ENCODE measurements at regions not wholly inside any gene's neighbourhood (a gene's known extent, or its start where the extent isn't known, plus 50 kb on each side); places are given as distances from the start of the nearest gene placed in this dataset.

- TF ChIP-seq CENPT (CRISPR knock-in tag; IDR thresholded peaks at IDR 0.05; ENCODE audit: low read depth) = no peak
- no peak for TF ChIP-seq ZBTB2 (CRISPR knock-in tag; IDR thresholded peaks at IDR 0.05; ENCODE audit: low read depth)
- TF ChIP-seq ZEB1 (IDR thresholded peaks at IDR 0.05; ENCODE audit: insufficient replicate concordance, low read depth) = no peak
- no peak for TF ChIP-seq SIN3B (IDR thresholded peaks at IDR 0.05; ENCODE audit: low read length)
Measured at GRCh38 chrX:117765211-117765610, 351.4 kb downstream of the KLHL13 start (continued).

GRCh38 chrX:117752745-117753144 lies 363.9 kb downstream of the KLHL13 start:
- no peak for TF ChIP-seq ZNF570 (CRISPR knock-in tag; IDR thresholded peaks at IDR 0.05; ENCODE audit: borderline replicate concordance)
- TF ChIP-seq, protein P1, sequence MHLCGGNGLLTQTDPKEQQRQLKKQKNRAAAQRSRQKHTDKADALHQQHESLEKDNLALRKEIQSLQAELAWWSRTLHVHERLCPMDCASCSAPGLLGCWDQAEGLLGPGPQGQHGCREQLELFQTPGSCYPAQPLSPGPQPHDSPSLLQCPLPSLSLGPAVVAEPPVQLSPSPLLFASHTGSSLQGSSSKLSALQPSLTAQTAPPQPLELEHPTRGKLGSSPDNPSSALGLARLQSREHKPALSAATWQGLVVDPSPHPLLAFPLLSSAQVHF (CRISPR knock-in tag; IDR thresholded peaks at IDR 0.05) = no peak
- TF ChIP-seq TARDBP (CRISPR knock-in tag; IDR thresholded peaks at IDR 0.05) = no peak
- no peak for TF ChIP-seq ZSCAN22 (CRISPR knock-in tag; IDR thresholded peaks at IDR 0.05)
- no peak for TF ChIP-seq ARNT (IDR thresholded peaks at IDR 0.05)
- TF ChIP-seq ZNF773 (CRISPR knock-in tag; IDR thresholded peaks at IDR 0.05; ENCODE audit: borderline replicate concordance) = no peak
- no peak for TF ChIP-seq FLYWCH1 (CRISPR knock-in tag; IDR thresholded peaks at IDR 0.05)
- TF ChIP-seq ZBTB39 (CRISPR knock-in tag; IDR thresholded peaks at IDR 0.05) = no peak
- TF ChIP-seq ZNF225 (CRISPR knock-in tag; IDR thresholded peaks at IDR 0.05) = no peak
- no peak for TF ChIP-seq ZEB1 (IDR thresholded peaks at IDR 0.05; ENCODE audit: insufficient replicate concordance, low read depth)
- TF ChIP-seq, protein P2, sequence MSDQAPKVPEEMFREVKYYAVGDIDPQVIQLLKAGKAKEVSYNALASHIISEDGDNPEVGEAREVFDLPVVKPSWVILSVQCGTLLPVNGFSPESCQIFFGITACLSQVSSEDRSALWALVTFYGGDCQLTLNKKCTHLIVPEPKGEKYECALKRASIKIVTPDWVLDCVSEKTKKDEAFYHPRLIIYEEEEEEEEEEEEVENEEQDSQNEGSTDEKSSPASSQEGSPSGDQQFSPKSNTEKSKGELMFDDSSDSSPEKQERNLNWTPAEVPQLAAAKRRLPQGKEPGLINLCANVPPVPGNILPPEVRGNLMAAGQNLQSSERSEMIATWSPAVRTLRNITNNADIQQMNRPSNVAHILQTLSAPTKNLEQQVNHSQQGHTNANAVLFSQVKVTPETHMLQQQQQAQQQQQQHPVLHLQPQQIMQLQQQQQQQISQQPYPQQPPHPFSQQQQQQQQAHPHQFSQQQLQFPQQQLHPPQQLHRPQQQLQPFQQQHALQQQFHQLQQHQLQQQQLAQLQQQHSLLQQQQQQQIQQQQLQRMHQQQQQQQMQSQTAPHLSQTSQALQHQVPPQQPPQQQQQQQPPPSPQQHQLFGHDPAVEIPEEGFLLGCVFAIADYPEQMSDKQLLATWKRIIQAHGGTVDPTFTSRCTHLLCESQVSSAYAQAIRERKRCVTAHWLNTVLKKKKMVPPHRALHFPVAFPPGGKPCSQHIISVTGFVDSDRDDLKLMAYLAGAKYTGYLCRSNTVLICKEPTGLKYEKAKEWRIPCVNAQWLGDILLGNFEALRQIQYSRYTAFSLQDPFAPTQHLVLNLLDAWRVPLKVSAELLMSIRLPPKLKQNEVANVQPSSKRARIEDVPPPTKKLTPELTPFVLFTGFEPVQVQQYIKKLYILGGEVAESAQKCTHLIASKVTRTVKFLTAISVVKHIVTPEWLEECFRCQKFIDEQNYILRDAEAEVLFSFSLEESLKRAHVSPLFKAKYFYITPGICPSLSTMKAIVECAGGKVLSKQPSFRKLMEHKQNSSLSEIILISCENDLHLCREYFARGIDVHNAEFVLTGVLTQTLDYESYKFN (CRISPR knock-in tag; conservative IDR thresholded peaks at IDR 0.05) = no peak
- no peak for TF ChIP-seq GABPA (IDR thresholded peaks at IDR 0.05; ENCODE audit: low read depth, low read length)
- no peak for TF ChIP-seq GABPA (CRISPR knock-in tag; IDR thresholded peaks at IDR 0.05; ENCODE audit: low read depth)
- no peak for TF ChIP-seq POLR2A (IDR thresholded peaks at IDR 0.05; ENCODE audit: insufficient read depth in 1 of 2, low read depth in 2 of 2, low read length in 2 of 2)
- TF ChIP-seq NFE2L1 (CRISPR knock-in tag; IDR thresholded peaks at IDR 0.05; ENCODE audit: borderline replicate concordance) = no peak
- POLR2A ChIA-PET = no interaction called here
- no peak overlapping the region for H2AFZ ChIP-seq (ENCODE audit: low read length)
- intact Hi-C loops (cut with micrococcal nuclease; ENCODE audit: unreplicated experiment) = no loop called here
- no peak overlapping the region for H3K4me3 ChIP-seq (replicated peaks in 1 of 3; ENCODE audit: insufficient read depth in 1 of 3, low read depth in 2 of 3, low read length in 3 of 3)
- no peaks in the 10 kb centered on the region for H3K9me3 ChIP-seq (ENCODE audit: low read length)
- no peak for DNase-seq (ENCODE audit: low spot score)
- H4K20me1 ChIP-seq (ENCODE audit: insufficient read depth, low read length) = no peaks in the 10 kb centered on the region
- H3K4me1 ChIP-seq (ENCODE audit: insufficient read depth, low read length) = no peaks in the 10 kb centered on the region
- FAIRE-seq = no peak
- no peaks in the 10 kb centered on the region for H3K27me3 ChIP-seq (ENCODE audit: control insufficient read depth in 1 of 2, insufficient read depth in 2 of 2, low read length in 2 of 2)
- no peak overlapping the region for H3K27ac ChIP-seq (ENCODE audit: extremely low read length, insufficient read depth, low read length)
- no TSS peak for BruUV-seq (replicated peaks)
- no peaks in the 10 kb centered on the region for H3K36me3 ChIP-seq (replicated peaks in 1 of 2; ENCODE audit: control insufficient read depth in 1 of 2, insufficient read depth in 2 of 2, low read length in 2 of 2)
- H3K79me2 ChIP-seq (ENCODE audit: insufficient read depth, low read length) = no peaks in the 10 kb centered on the region
- ATAC-seq = no peak
- H3K9ac ChIP-seq (ENCODE audit: insufficient read depth, low read depth, low read length) = no peak overlapping the region
- CTCF ChIA-PET (ENCODE audit: low intra/inter-chr PET ratio, low total read pairs) = no interaction called here
- no peak overlapping the region for H3K4me2 ChIP-seq (ENCODE audit: low read depth, low read length)
- in situ Hi-C loops (cut with HindIII; ENCODE audit: extremely low pct_ligation_motif_present, low pct_unique_long_range_greater_than_20kb) = no loop called here

Data from HepG2 (cell line).